Inflammatory macrophage treated with lipopolysaccharide for 1 hour (primary cell): ENCODE measurements at regions not wholly inside any gene's neighbourhood (a gene's known extent, or its start where the extent isn't known, plus 50 kb on each side); places are given as distances from the start of the nearest gene placed in this dataset.
"Not testable (repeated sequence)": the region's sequence is repeated elsewhere in the genome, so short reads cannot be mapped to it uniquely, and the experiment has no call there.

Experiments used
- DNase-seq, 2 donors: peaks; one replicate each; pipeline ENCODE4 v3.0.0-alpha.2; 2020 to 2022

DNA sequence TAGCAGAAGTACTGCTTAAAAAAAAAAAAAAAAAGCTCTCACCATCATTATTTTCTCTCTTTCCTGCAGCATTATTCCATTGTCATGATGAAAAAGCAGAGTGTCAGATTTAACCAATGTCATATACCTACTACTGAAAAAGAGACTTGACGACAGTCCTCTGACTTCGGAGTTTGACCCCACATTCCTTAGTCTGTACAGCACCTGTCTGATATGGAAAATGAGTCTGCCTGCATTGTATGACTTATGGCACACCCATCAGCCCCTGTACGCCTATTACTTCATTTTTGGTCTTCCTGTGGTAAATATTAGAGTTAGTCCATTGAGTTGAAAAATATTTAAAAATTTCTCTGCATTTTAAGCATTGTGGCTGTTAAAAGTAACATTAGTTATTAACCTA lies 54.5 kb upstream of the NOX4 start:
- no peak for DNase-seq

DNA sequence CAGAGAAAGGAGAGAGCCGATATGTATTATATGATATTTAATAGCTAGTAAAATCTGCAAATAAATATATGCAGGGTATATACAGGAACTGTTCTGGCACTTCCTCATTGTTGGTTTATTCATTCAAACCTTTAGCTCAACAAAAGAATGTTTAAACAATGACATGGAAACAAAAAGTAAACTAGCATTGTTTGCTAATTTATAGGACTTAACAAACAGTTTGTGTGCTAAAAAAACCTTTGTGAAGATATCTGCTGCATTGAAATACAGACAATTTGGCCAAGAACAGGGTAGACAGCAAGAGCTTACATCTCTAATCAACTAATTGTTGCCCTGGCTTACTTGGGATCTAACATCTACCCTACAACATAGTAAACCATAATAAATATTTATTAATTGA lies 64.6 kb upstream of the NOX4 start:
- not testable (repeated sequence) for DNase-seq

DNA sequence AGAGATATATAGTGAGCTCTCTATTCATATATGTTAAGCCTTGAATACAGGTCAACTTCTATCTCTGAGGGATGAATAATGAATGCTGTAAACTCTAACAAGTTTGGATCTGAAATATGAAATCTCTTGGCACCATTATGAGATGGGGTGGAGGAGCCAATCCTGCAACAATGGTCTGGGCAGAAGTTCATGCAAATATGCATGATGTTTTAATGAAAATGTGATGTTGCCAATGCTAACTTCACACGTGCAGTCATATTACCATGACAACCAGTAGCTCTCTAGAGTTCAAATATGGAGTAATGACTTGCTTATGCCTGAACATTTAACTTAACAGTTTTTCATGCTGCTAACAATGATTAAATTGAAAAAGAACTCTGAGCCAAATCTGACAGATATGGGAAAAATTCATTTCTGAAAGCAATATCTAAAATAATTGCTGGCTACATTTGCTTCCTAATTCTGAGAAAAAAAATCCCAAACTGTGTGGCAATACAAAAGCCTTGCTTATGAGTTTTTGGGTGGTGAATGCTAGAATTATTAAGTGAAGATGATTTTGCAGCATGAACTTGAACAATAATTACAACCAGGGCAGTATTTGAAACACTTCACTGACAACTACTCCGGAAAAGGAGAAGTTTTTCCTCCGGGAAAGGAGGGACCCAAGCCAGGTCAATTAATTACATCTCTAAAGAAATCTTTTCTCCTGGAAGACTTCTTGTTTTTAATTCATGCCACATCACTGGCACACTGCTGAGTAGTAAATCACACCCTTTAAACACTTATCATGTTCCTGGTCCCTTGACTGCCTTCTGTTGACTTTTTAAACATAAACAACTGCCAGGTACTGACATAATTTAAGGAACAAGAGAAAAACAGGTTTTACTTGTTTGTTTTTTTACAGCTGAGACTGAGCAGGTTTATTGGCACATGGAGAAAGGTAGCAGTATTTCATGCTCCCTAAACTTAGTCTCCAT lies 65.8 kb upstream of the NOX4 start:
- DNase-seq = not testable (repeated sequence)

- DNase-seq = not testable (repeated sequence)
Measured at GRCh38 chr11:89560598-89560997, 69.4 kb upstream of the NOX4 start.

GRCh38 chr11:89562731-89563130 lies 71.6 kb upstream of the NOX4 start:
- not testable (repeated sequence) for DNase-seq

DNA sequence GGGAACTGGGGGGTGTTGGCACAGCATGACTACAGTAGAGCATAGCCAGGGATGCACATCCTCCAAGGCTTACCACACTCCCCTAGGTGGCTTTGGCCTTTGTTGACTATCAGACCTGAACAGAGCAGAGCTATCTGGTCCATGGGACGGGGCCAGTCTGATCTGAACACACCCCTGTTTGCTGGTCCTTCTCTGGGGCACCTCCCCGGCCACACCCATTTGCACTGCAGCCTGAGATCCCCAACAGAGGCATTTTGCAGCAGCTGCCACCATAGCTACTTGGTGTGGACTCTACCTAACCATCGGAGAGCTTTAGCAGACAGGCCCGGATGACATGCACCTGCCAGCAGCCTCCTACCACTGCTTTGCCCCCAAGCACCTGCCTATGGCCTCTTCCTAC lies 75.8 kb upstream of the NOX4 start:
- DNase-seq = no peak

DNA sequence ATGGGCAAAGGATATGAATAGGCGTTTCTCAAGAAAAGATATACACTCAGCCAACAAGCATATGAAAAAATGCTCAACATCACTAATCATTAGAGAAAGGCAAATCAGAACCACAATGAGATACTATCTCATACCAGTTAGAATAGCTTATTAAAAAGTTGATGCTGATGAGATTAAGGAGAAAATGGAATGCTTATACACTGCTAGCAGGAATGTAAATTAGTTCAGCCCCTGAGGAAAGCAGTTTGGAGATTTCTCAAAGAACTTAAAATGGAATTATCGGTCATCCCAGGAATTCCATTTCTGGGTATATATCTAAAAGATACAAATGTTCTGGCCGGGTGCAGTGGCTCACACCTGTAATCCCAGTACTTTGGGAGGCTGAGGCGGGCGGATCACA lies 78.2 kb upstream of the NOX4 start:
- DNase-seq = not testable (repeated sequence)

DNA sequence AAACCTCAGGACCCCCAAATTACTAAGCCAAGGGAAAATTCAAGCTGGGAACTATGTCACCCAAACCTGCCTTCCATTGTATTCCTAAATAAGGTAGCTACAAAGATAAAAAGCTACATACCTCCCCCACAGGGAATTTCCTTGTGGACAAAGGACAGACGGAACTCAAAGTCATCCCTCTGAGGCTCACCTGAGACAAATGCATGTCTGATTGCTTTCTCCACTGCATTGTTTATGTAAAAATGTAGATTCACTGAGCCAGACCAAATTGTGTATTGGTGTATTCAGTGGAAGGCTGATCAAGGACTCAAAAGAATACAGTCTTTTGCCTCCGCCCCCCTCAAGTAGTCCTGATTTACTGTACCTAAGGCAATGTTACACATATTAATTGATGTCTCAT lies 80.5 kb upstream of the NOX4 start:
- DNase-seq = not testable (repeated sequence)

DNA sequence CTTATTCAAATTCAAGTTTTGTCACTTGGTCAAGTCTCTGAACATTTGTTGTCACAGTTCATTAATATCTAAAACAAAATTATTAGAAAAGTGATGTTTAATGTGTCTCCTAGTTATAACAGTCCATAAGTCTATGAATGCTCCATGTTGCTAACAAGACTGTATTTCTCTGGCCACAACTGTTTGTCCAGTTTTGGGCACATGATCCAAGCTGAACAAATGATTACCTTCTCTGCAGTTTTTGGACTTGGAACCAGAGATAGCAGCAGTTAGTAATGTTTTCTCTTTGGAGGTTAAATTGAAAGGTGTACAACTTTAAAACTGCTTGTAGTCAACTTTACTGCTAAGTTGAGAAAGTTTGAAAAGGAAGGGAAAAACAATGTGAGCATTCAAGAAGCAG lies 84.7 kb upstream of the NOX4 start:
- DNase-seq = not testable (repeated sequence)

GRCh38 chr11:89577428-89577827 lies 86.3 kb upstream of the NOX4 start:
- DNase-seq = not testable (repeated sequence)

DNA sequence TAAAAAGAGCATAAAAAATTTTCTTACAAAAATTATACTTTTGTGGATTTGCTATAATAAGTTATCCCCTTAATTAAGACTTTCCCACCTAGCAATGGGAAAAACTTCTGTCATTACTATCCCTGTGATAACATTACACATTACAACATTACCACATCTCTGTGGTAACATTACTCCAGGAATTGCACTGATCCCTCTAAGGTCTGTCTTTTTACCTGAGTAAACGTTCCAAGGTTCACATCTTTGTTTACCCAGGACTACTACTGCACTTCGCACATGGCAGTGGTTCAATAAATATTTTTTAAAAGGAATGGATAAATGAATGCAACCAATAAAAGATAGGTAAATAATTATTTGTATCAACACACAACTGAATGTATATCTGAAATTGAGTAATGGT lies 92.4 kb upstream of the NOX4 start:
- DNase-seq = no peak

- not testable (repeated sequence) for DNase-seq
Measured at GRCh38 chr11:89585046-89585445, 93.9 kb upstream of the NOX4 start.

GRCh38 chr11:89585471-89585870 lies 94.3 kb upstream of the NOX4 start:
- DNase-seq = not testable (repeated sequence)

- not testable (repeated sequence) for DNase-seq
Measured at GRCh38 chr11:89589413-89589812, 98.2 kb upstream of the NOX4 start.

- not testable (repeated sequence) for DNase-seq
Measured at GRCh38 chr11:89590008-89590632, 98.9 kb upstream of the NOX4 start.

DNA sequence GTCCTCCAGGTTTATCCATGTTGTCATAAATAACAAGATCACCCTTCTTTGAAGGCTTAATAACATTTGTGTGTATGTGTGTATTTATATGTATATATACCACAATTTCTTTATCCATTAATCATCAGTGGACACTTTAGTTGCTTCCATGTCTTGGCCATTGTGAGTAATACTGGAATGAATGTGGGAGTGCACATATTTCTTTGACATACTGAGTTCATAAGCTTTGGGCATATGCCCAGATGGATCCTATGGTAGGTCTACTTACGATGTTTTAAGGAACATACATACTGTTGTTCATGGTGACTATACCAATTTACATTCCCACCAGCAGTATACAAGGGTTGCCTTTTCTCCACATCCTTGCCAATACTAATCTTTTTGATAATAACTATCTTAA lies 108.8 kb upstream of the TRIM77 start:
- not testable (repeated sequence) for DNase-seq

DNA sequence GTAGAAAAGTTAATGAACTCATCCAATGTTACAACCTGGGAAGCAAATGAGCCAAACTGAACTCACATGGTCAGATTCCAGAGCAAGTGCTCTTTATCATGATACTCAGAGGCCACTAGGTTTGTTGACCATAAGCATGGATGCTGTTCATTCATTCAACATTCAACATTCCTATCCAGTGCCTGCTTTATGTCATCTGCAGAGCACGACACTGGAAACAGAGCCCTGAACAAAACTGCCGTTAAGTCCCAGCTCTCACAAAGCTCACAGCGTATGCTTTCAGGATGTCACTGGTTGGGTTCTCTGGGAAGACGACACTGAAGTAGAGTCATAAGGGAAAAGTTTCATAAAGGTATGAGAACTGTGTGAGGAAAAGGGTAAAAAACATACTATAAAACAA lies 105.8 kb upstream of the TRIM77 start:
- no peak for DNase-seq

DNA sequence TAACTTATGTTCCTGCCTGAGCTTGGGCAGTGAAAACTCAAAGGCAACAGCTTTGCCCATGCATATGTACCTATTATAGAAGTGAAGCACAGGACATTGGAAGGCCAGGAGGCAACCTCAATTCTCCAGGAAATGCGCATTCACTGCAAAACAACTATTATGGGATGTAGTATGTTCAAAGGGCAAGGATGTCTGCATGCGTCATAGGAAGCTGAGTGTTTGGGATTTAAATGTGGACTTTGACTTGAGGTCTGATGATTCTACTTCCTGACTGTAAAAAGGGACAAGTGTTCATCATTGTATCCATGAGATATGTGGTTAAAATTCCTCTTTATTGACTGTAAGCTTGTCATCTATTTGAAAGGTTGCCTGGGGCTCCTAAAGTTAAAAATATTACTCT lies 103.3 kb upstream of the TRIM77 start:
- DNase-seq = not testable (repeated sequence)

DNA sequence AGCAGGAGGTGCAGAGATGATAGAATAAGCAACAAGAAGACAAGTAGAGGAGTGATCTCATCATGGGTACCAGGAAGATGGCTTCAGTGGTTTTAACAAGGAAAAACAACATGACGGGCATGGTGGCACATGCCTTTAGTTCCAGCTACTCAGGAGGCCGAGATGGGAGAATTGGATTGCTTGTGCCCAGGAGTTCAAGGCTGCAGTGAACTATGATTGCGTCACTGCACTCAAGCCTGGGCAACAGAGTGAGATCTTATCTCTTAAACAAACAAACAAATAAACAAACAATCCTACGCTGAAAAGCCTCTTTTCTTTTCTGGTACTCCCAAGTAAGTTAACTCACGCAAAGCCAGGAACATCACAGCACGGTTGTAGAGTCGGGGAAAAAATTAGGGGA lies 102.6 kb upstream of the TRIM77 start:
- DNase-seq = not testable (repeated sequence)

DNA sequence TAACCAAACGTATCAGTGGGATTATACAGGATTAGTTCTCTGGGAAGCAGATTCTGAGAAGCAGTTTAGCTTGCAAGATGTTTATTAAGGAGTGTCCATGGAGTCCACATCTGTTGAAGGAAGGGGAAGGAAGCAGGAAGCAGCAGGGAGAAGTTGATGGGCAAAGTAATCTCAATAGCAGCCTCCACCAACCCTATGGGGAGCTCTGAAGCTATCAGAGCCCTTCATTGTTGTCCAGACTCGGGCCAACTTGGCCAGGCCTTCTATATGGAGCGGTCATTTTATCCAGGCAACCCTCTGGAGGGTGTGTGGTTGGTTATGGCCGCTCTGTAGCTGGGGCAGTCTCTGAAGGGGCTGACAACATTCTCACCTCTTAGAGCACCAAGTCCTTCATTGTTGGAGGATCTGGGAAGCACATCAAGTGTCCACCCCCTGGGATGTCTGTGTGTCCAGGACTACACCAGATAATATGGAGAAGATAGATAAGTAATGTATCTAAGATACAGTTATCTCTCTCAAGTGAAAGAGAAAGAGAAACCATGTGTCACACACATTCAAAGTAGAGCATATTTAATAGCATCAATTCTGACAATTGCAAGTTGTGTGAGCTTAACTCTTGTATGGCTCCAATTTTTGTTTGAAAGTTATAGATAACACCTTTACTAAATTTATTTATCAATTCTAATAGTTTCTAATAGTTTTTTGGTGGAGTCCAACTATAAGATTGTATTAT lies 101.7 kb upstream of the TRIM77 start:
- no peak for DNase-seq

DNA sequence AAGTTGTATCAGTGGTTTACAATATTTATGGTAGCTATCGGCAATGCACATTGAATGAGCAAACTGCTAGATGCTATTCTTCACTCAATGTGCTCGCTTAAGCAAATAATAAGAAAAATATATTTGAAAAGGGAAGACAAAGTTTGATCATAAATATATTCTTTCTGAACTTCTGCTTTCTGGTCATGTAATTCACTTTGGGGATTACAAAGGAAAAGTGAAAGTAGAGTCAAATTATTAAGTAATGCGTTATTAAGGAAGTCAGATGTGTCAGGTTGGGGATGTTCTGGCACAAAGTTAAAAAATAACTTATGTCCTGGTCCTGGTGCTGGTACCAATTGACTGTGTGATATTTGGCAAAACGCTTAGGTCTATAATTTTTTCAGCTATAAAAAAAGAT lies 98.0 kb upstream of the TRIM77 start:
- peak; percentile 58 to 68 for DNase-seq

- DNase-seq = no peak
Measured at GRCh38 chr11:89613911-89614310, 96.2 kb upstream of the TRIM77 start.

GRCh38 chr11:89614428-89614827 lies 95.7 kb upstream of the TRIM77 start:
- DNase-seq = not testable (repeated sequence)
